GM23338 (cell line): ENCODE measurements at regions not wholly inside any gene's neighbourhood (a gene's known extent, or its start where the extent isn't known, plus 50 kb on each side); places are given as distances from the start of the nearest gene placed in this dataset.

Source experiments
- ATAC-seq: fragments of 200-7000 bp; cut with Tn5 transposase; 3 replicates; pipeline ENCODE4 v1.9.1; 2020
- DNase-seq: peaks from one replicate; pipeline ENCODE4 v3.0.0-alpha.2; 2015; ENCODE audit warnings: low spot score
- H2AFZ ChIP-seq: fragments of 200-600 bp; sonication (generic); 2 replicates; pipeline ENCODE4 v1.8.0; 2016; ENCODE audit warnings: antibody characterized with exemption, mild to moderate bottlenecking, moderate library complexity
- H3F3A ChIP-seq: fragments of 200-600 bp; sonication (generic); replicated peaks from 2 replicates; pipeline ENCODE4 v1.8.0; 2017; ENCODE audit warnings: antibody characterized with exemption, mixed run types, low read depth
- H3K27ac ChIP-seq: fragments of 200-600 bp; sonication (generic); 2 replicates; pipeline ENCODE4 v1.6.1; 2016; ENCODE audit warnings: low read depth
- H3K27me3 ChIP-seq: fragments of 200-600 bp; sonication (generic); 2 replicates; pipeline ENCODE4 v1.8.0; 2016; ENCODE audit warnings: mild to moderate bottlenecking, mixed run types, moderate library complexity; ENCODE audit not compliant: insufficient read depth
- H3K36me3 ChIP-seq: fragments of 200-600 bp; sonication (generic); 2 replicates; pipeline ENCODE4 v1.8.0; 2016; ENCODE audit warnings: mild to moderate bottlenecking; ENCODE audit not compliant: insufficient read depth
- H3K4me1 ChIP-seq: fragments of 200-600 bp; sonication (generic); 2 replicates; pipeline ENCODE4 v1.8.0; 2016; ENCODE audit warnings: mild to moderate bottlenecking, moderate library complexity; ENCODE audit not compliant: insufficient read depth
- H3K4me2 ChIP-seq: fragments of 200-600 bp; sonication (generic); 2 replicates; pipeline ENCODE4 v1.7.1; 2017; ENCODE audit warnings: mixed run types
- H3K4me3 ChIP-seq: fragments of 200-600 bp; sonication (generic); 2 replicates; pipeline ENCODE4 v1.6.1; 2016; ENCODE audit warnings: mixed run types
- H3K79me2 ChIP-seq: fragments of 200-600 bp; sonication (generic); replicated peaks from 2 replicates; pipeline ENCODE4 v1.8.0; 2017; ENCODE audit warnings: mild to moderate bottlenecking; ENCODE audit not compliant: insufficient read depth
- H3K9me2 ChIP-seq: fragments of 200-600 bp; sonication (generic); 2 replicates; pipeline ENCODE4 v1.8.0; 2017; ENCODE audit not compliant: insufficient read depth
- H4K20me1 ChIP-seq: fragments of 200-600 bp; sonication (generic); replicated peaks from 2 replicates; pipeline ENCODE4 v1.8.0; 2017; ENCODE audit warnings: mild to moderate bottlenecking; ENCODE audit not compliant: insufficient read depth
- H3K27ac Mint-ChIP-seq: 2 replicates; pipeline ENCODE4 v1.8.0; 2020; ENCODE audit warnings: inconsistent platforms, mild to moderate bottlenecking, moderate library complexity, mixed read lengths
- H3K27me3 Mint-ChIP-seq: 3 replicates; pipeline ENCODE4 v1.8.0; 2022; ENCODE audit warnings: low read depth, mild to moderate bottlenecking, moderate library complexity, mixed read lengths, inconsistent platforms; ENCODE audit not compliant: insufficient read depth, poor library complexity
- H3K36me3 Mint-ChIP-seq: 3 replicates; pipeline ENCODE4 v1.8.0; 2021; ENCODE audit warnings: low read depth, mild to moderate bottlenecking, inconsistent platforms, moderate library complexity, mixed read lengths
- H3K4me1 Mint-ChIP-seq: 3 replicates; pipeline ENCODE4 v1.8.0; 2020; ENCODE audit warnings: mild to moderate bottlenecking, inconsistent platforms, mixed read lengths
- H3K4me3 Mint-ChIP-seq: 3 replicates; pipeline ENCODE4 v1.8.0; 2021; ENCODE audit warnings: moderate library complexity, mild to moderate bottlenecking, inconsistent platforms, mixed read lengths
- H3K9me3 Mint-ChIP-seq: 3 replicates; pipeline ENCODE4 v1.8.0; 2020; ENCODE audit warnings: moderate library complexity, mild to moderate bottlenecking, inconsistent platforms, mixed read lengths
- CREB1 ChIP-seq: fragments of 250-450 bp; sonication (Bioruptor Pico); IDR thresholded peaks from 2 replicates; pipeline ENCODE4 v1.5.0; 2020; ENCODE audit warnings: low read depth, mild to moderate bottlenecking, moderate library complexity
- CTCF ChIP-seq, 2 experiments: fragments of 200-600 bp in 1 of 2; sonication (generic) in 1 of 2; conservative IDR thresholded peaks; 2 replicates each; pipeline versions ENCODE4 v1.5.1 to v1.6.1; 2016 to 2017; ENCODE audit warnings: antibody characterized with exemption in 2 of 2, low read depth in 2 of 2, mild to moderate bottlenecking in 2 of 2, moderate library complexity in 1 of 2
- ETS1 ChIP-seq: IDR thresholded peaks from 2 replicates; pipeline ENCODE4 v1.6.1; 2016; ENCODE audit warnings: antibody characterized with exemption
- EZH2 ChIP-seq: fragments of 200-600 bp; sonication (generic); IDR thresholded peaks from one replicate; pipeline ENCODE4 v1.8.0; 2017; ENCODE audit warnings: antibody characterized with exemption, mild to moderate bottlenecking, low read depth; ENCODE audit not compliant: unreplicated experiment
- EZH2phosphoT487 ChIP-seq: fragments of 200-600 bp; sonication (generic); IDR thresholded peaks from one replicate; pipeline ENCODE4 v1.8.1; 2018; ENCODE audit warnings: antibody characterized with exemption; ENCODE audit not compliant: unreplicated experiment
- JUNB ChIP-seq: IDR thresholded peaks from one replicate; pipeline ENCODE4 v1.6.1; 2016; ENCODE audit warnings: antibody characterized with exemption; ENCODE audit not compliant: unreplicated experiment
- NANOG ChIP-seq: IDR thresholded peaks from 2 replicates; pipeline ENCODE4 v1.6.1; 2016; ENCODE audit warnings: antibody characterized with exemption, borderline replicate concordance
- POLR2AphosphoS5 ChIP-seq: IDR thresholded peaks from 2 replicates; pipeline ENCODE4 v1.6.1; 2016; ENCODE audit warnings: antibody characterized with exemption, low read depth
- REST ChIP-seq: IDR thresholded peaks from one replicate; pipeline ENCODE4 v1.6.1; 2018; ENCODE audit warnings: antibody characterized with exemption; ENCODE audit not compliant: unreplicated experiment
- STAT1 ChIP-seq: IDR thresholded peaks from one replicate; pipeline ENCODE4 v1.6.1; 2016; ENCODE audit warnings: antibody characterized with exemption; ENCODE audit not compliant: unreplicated experiment
- ZNF114 ChIP-seq: fragments of 250-450 bp; sonication (Bioruptor Pico); IDR thresholded peaks from 2 replicates; pipeline ENCODE4 v1.5.0; 2020; ENCODE audit warnings: mild to moderate bottlenecking, moderate library complexity
- ZNF331 ChIP-seq: fragments of 250-450 bp; sonication (Bioruptor Pico); IDR thresholded peaks from 2 replicates; pipeline ENCODE4 v1.5.0; 2020; ENCODE audit warnings: low read depth, mild to moderate bottlenecking, moderate library complexity
- ZNF462 ChIP-seq: fragments of 250-450 bp; sonication (Bioruptor Pico); IDR thresholded peaks from 2 replicates; pipeline ENCODE4 v1.5.0; 2020; ENCODE audit warnings: mild to moderate bottlenecking, moderate library complexity

GRCh38 chr9:28255174-28255573 lies 681.9 kb upstream of the C9orf72 start:
- Histone ChIP-seq H3K27ac (no peak overlapping the region), H3F3A (no peaks in the 10 kb centered on the region), H3K9me2 (no peaks in the 10 kb centered on the region), H2AFZ (no peak overlapping the region), H3K79me2 (no peaks in the 10 kb centered on the region), H3K4me3 (no peak overlapping the region), H4K20me1 (no peaks in the 10 kb centered on the region), H3K27me3 (no peaks in the 10 kb centered on the region), H3K36me3 (no peaks in the 10 kb centered on the region), H3K4me2 (no peak overlapping the region), H3K4me1 (peaks cover 4% of the 10 kb centered on the region; the same call in 1 of the 2 replicates)
- H3K36me3 Mint-ChIP-seq, result no peaks in the 10 kb centered on the region
- TF ChIP-seq POLR2AphosphoS5, result no peak
- no peak for TF ChIP-seq ETS1
- no peak for TF ChIP-seq JUNB
- no peak for TF ChIP-seq EZH2
- no peak for TF ChIP-seq REST
- no peak for TF ChIP-seq CTCF (conservative IDR thresholded peaks at IDR 0.05; ENCODE audit: low read depth in 2 of 2)
- no peak for TF ChIP-seq ZNF114 (CRISPR knock-in tag)
- TF ChIP-seq ZNF462 (CRISPR knock-in tag), result no peak
- no peak for TF ChIP-seq NANOG
- TF ChIP-seq ZNF331 (CRISPR knock-in tag), result no peak
- no peak for TF ChIP-seq STAT1
- TF ChIP-seq CREB1, result no peak
- TF ChIP-seq EZH2phosphoT487, result no peak
- DNase-seq, result no peak
- no peaks in the 10 kb centered on the region; the same call in 1 of the 3 replicates for H3K4me1 Mint-ChIP-seq
- H3K4me3 Mint-ChIP-seq, result no peak overlapping the region
- no peak overlapping the region; the same call in 1 of the 2 replicates for H3K27ac Mint-ChIP-seq
- no peak for ATAC-seq
- peaks cover 4% of the 10 kb centered on the region for H3K27me3 Mint-ChIP-seq
- H3K9me3 Mint-ChIP-seq, result no peaks in the 10 kb centered on the region
